Spleen (tissue), 7 donors: ENCODE measurements at regions not wholly inside any gene's neighbourhood (a gene's known extent, or its start where the extent isn't known, plus 50 kb on each side); places are given as distances from the start of the nearest gene placed in this dataset.

Experiments
- CTCF ChIP-seq, 11 experiments: fragments of 200-600 bp in 7 of 11; fragments of 450-650 bp in 4 of 11; sonication (generic) in 4 of 11; IDR thresholded peaks in 8 of 11; conservative IDR thresholded peaks in 3 of 11; 1 replicate in 7 of 11; 2 replicates in 4 of 11; pipeline versions ENCODE4 v1.4.0 to v1.8.0; 2016 to 2021; ENCODE audit warnings: antibody characterized with exemption in 11 of 11, inconsistent platforms in 4 of 11, mild to moderate bottlenecking in 1 of 11
- POLR2A ChIP-seq, 3 donors: fragments of 450-650 bp; IDR thresholded peaks; one replicate each; pipeline ENCODE4 v1.5.1; 2017; ENCODE audit warnings: antibody characterized with exemption in 3 of 3, mild to moderate bottlenecking in 1 of 3
- POLR2AphosphoS5 ChIP-seq, 3 donors: sonication (generic); formaldehyde crosslinking; IDR thresholded peaks; one replicate each; pipeline ENCODE4 v1.5.1; 2017; ENCODE audit warnings: antibody characterized with exemption in 3 of 3
- donor health status: DM: no; HTN: no; CAD: no; lungs with moderate emphysema.
- donor health status: DM: no; HTN: no; CAD: no.
- donor health status: DM: no; HTN: no; CAD: no.

DNA sequence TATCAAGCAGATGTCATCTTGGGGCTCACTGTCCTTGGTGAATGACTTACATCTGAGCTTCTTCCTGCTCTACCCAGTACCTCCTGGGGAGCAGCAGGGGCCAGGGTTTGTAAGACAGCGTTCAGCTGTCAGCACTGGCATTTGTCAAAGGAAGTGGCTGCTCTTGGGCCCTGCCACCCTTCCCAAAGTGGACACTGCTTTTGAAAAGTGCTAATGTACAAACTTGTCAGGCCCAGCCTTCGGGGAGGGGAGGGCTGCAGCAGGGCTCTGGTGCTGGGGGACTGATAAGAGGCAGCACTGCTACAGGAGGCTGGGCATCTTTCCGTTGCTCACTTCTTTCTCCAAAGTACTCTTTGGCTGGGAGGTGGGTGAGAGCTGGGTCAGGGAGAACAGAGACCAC is 59.8 kb upstream of the RBM19 start:
- TF ChIP-seq CTCF (IDR thresholded peaks at IDR 0.05 in 8 of 11, conservative IDR thresholded peaks at IDR 0.05 in 3 of 11) (no peak), POLR2A (IDR thresholded peaks at IDR 0.05) (no peak), POLR2AphosphoS5 (IDR thresholded peaks at IDR 0.05) (no peak)
